PC-9 (cell line): ENCODE measurements at regions not wholly inside any gene's neighbourhood (a gene's known extent, or its start where the extent isn't known, plus 50 kb on each side); places are given as distances from the start of the nearest gene placed in this dataset.

ENCODE experiments used
- BruUV-seq: library from RNA; stranded (reverse); fragments of 400-500 nt; replicated peaks from 2 replicates; lab custom pipeline; 2021; lab: Mats Ljungman, UMichigan
- CTCF ChIA-PET: fragments of 300-600 bp; sonication (Branson Sonifier 250); formaldehyde crosslinking; loops from one replicate; lab custom pipeline; 2022; ENCODE audit warnings: antibody characterized with exemption; lab: Charles Lee
- POLR2A ChIA-PET: fragments of 300-600 bp; sonication (Branson Sonifier 250); formaldehyde crosslinking; loops from one replicate; lab custom pipeline; 2022; ENCODE audit warnings: antibody characterized with exemption; ENCODE audit not compliant: unreplicated experiment; lab: Charles Lee
- DNase-seq, 2 experiments: peaks; one replicate each; pipeline versions ENCODE4 v3.0.0 to v3.0.0-alpha.2; 2015 to 2022; ENCODE audit warnings: mixed read lengths in 1 of 2
- H2AFZ ChIP-seq: fragments of 200-600 bp; sonication (generic); 2 replicates; pipeline ENCODE4 v1.8.1; 2017; ENCODE audit warnings: antibody characterized with exemption
- H3F3A ChIP-seq: fragments of 200-600 bp; sonication (generic); 2 replicates; pipeline ENCODE4 v1.8.1; 2017; ENCODE audit warnings: antibody characterized with exemption, mild to moderate bottlenecking, low read depth; ENCODE audit not compliant: insufficient read depth
- H3K27ac ChIP-seq: fragments of 200-600 bp; sonication (generic); 2 replicates; pipeline ENCODE4 v1.6.1; 2016; ENCODE audit warnings: mixed run types
- H3K27me3 ChIP-seq: fragments of 200-600 bp; sonication (generic); 2 replicates; pipeline ENCODE4 v1.6.1; 2016; ENCODE audit warnings: low read depth, mixed run types; ENCODE audit not compliant: insufficient read depth
- H3K36me3 ChIP-seq: fragments of 200-600 bp; sonication (generic); 2 replicates; pipeline ENCODE4 v1.6.1; 2016; ENCODE audit warnings: low read depth, mixed run types
- H3K4me1 ChIP-seq: fragments of 200-600 bp; sonication (generic); replicated peaks from 2 replicates; pipeline ENCODE4 v1.6.1; 2016; ENCODE audit warnings: mixed run types; ENCODE audit not compliant: insufficient read depth
- H3K4me2 ChIP-seq: fragments of 200-600 bp; sonication (generic); 2 replicates; pipeline ENCODE4 v1.6.1; 2017; ENCODE audit warnings: mixed run types
- H3K4me3 ChIP-seq: fragments of 200-600 bp; sonication (generic); 2 replicates; pipeline ENCODE4 v1.6.1; 2016; ENCODE audit warnings: mixed run types
- H3K79me2 ChIP-seq: fragments of 200-600 bp; sonication (generic); 2 replicates; pipeline ENCODE4 v1.6.1; 2017; ENCODE audit warnings: low read depth, mixed run types
- H3K9me2 ChIP-seq: fragments of 200-600 bp; sonication (generic); 2 replicates; pipeline ENCODE4 v1.8.1; 2017; ENCODE audit warnings: mild to moderate bottlenecking; ENCODE audit not compliant: insufficient read depth
- H3K9me3 ChIP-seq: fragments of 200-600 bp; sonication (generic); 2 replicates; pipeline ENCODE4 v1.8.1; 2016; ENCODE audit warnings: low read depth; ENCODE audit not compliant: insufficient read depth
- H4K20me1 ChIP-seq: fragments of 200-600 bp; sonication (generic); 2 replicates; pipeline ENCODE4 v1.8.1; 2017; ENCODE audit not compliant: insufficient read depth
- CTCF ChIP-seq: fragments of 200-600 bp; sonication (generic); conservative IDR thresholded peaks from 2 replicates; pipeline ENCODE4 v1.6.1; 2017; ENCODE audit warnings: mixed run types, antibody characterized with exemption, mild to moderate bottlenecking, moderate library complexity
- EZH2 ChIP-seq: fragments of 200-600 bp; sonication (generic); IDR thresholded peaks from 2 replicates; pipeline ENCODE4 v1.8.0; 2017; ENCODE audit warnings: antibody characterized with exemption, low read depth
- intact Hi-C: fragments of 100-400 bp; cut with micrococcal nuclease; formaldehyde crosslinking; loops from one replicate; pipeline ENCODE4 v1.10.0; 2022; ENCODE audit not compliant: unreplicated experiment

- no peak overlapping the region for H3K27ac ChIP-seq
- ChIA-PET CTCF (no interaction called here), POLR2A (no interaction called here)
- no peaks in the 10 kb centered on the region for H3K27me3 ChIP-seq
- no peaks in the 10 kb centered on the region for H3K9me2 ChIP-seq
- H3K36me3 ChIP-seq, result no peaks in the 10 kb centered on the region
- H3F3A ChIP-seq, result no peaks in the 10 kb centered on the region
- no TSS peak for BruUV-seq
- no peaks in the 10 kb centered on the region for H3K9me3 ChIP-seq
- H3K4me2 ChIP-seq, result no peak overlapping the region
- TF ChIP-seq CTCF, result no peak
- no peak for TF ChIP-seq EZH2
- H3K4me3 ChIP-seq, result no peak overlapping the region
- H3K79me2 ChIP-seq, result no peaks in the 10 kb centered on the region
- H2AFZ ChIP-seq, result no peak overlapping the region
- intact Hi-C loops, result no loop called here
- H3K4me1 ChIP-seq, result no peaks in the 10 kb centered on the region
- no peak for DNase-seq
- no peaks in the 10 kb centered on the region for H4K20me1 ChIP-seq
Measured at GRCh38 chr21:43298546-43299440, 128.1 kb downstream of the SIK1 start.

- Histone ChIP-seq H3K36me3 (no peaks in the 10 kb centered on the region), H2AFZ (no peak overlapping the region), H3K4me1 (no peaks in the 10 kb centered on the region), H3K9me3 (no peaks in the 10 kb centered on the region), H3K4me2 (no peak overlapping the region), H3F3A (no peaks in the 10 kb centered on the region), H3K4me3 (no peak overlapping the region), H3K27ac (no peak overlapping the region), H3K9me2 (no peaks in the 10 kb centered on the region), H4K20me1 (no peaks in the 10 kb centered on the region), H3K27me3 (no peaks in the 10 kb centered on the region), H3K79me2 (no peaks in the 10 kb centered on the region)
- no peak for DNase-seq
- TF ChIP-seq CTCF (no peak), EZH2 (no peak)
- CTCF ChIA-PET, result no interaction called here
- POLR2A ChIA-PET, result no interaction called here
- no TSS peak for BruUV-seq
- intact Hi-C loops, result no loop called here
Measured at GRCh38 chr21:43297989-43298388, 128.9 kb downstream of the SIK1 start.

- H3K4me1 ChIP-seq, result no peaks in the 10 kb centered on the region
- ChIA-PET CTCF (no interaction called here), POLR2A (no interaction called here)
- H4K20me1 ChIP-seq, result no peaks in the 10 kb centered on the region
- no peaks in the 10 kb centered on the region for H3K9me2 ChIP-seq
- H3K27ac ChIP-seq, result no peak overlapping the region
- no TSS peak for BruUV-seq
- H3K4me3 ChIP-seq, result no peak overlapping the region
- H3K79me2 ChIP-seq, result no peaks in the 10 kb centered on the region
- no peaks in the 10 kb centered on the region for H3K9me3 ChIP-seq
- H3K4me2 ChIP-seq, result no peak overlapping the region
- no peaks in the 10 kb centered on the region for H3K36me3 ChIP-seq
- TF ChIP-seq EZH2 (no peak), CTCF (no peak)
- H3F3A ChIP-seq, result no peaks in the 10 kb centered on the region
- no peaks in the 10 kb centered on the region for H3K27me3 ChIP-seq
- H2AFZ ChIP-seq, result no peak overlapping the region
- intact Hi-C loops, result no loop called here
- DNase-seq, result no peak
Measured at GRCh38 chr21:43297391-43297981, 128.7 kb downstream of the CRYAA start.
